HK-2 (cell line): ENCODE measurements at regions not wholly inside any gene's neighbourhood (a gene's known extent, or its start where the extent isn't known, plus 50 kb on each side); places are given as distances from the start of the nearest gene placed in this dataset.

Experiments used
- DNase-seq: peaks from one replicate; pipeline ENCODE4 v3.0.0-alpha.2; 2018; ENCODE audit not compliant: unreplicated experiment

GRCh38 chr2:145112467-145112866, 592.5 kb upstream of the ZEB2 start:
- DNase-seq = no peak

- DNase-seq = no peak
These were observed 590.9 kb upstream of the ZEB2 start for GRCh38 chr2:145110668-145111356.

GRCh38 chr2:145108959-145109710, 589.2 kb upstream of the ZEB2 start:
- DNase-seq = peak; percentile 12

GRCh38 chr2:145108361-145108778, 588.5 kb upstream of the ZEB2 start:
- peak; percentile 46 for DNase-seq

- DNase-seq = no peak
These were observed 586.4 kb upstream of the ZEB2 start for GRCh38 chr2:145106293-145106692.

GRCh38 chr2:145102706-145103105, 582.8 kb upstream of the ZEB2 start:
- DNase-seq = no peak

- no peak for DNase-seq
These were observed 580.4 kb upstream of the ZEB2 start for GRCh38 chr2:145100301-145100700.

GRCh38 chr2:145096582-145096981, 576.7 kb upstream of the ZEB2 start:
- peak; percentile 48 for DNase-seq

GRCh38 chr2:145095641-145096435, 575.9 kb upstream of the ZEB2 start:
- peak; percentile 5 for DNase-seq

- no peak for DNase-seq
These were observed 574.5 kb upstream of the ZEB2 start for GRCh38 chr2:145094370-145094769.

- no peak for DNase-seq
These were observed 572.0 kb upstream of the ZEB2 start for GRCh38 chr2:145091967-145092366.

GRCh38 chr2:145090841-145091761, 571.2 kb upstream of the ZEB2 start:
- DNase-seq = no peak

- DNase-seq = no peak
These were observed 568.8 kb upstream of the ZEB2 start for GRCh38 chr2:145088756-145089155.

GRCh38 chr2:145086910-145087309, 567.0 kb upstream of the ZEB2 start:
- DNase-seq = no peak

GRCh38 chr2:145085612-145086011, 565.7 kb upstream of the ZEB2 start:
- no peak for DNase-seq

GRCh38 chr2:145080426-145080825, 560.5 kb upstream of the ZEB2 start:
- DNase-seq = no peak

GRCh38 chr2:145079641-145080040, 559.7 kb upstream of the ZEB2 start:
- DNase-seq = no peak

- no peak for DNase-seq
These were observed 559.0 kb upstream of the ZEB2 start for GRCh38 chr2:145078923-145079322.

- no peak for DNase-seq
These were observed 556.2 kb upstream of the ZEB2 start for GRCh38 chr2:145076085-145076484.

- DNase-seq = no peak
These were observed 555.6 kb upstream of the ZEB2 start for GRCh38 chr2:145075454-145076062.

GRCh38 chr2:145070703-145071102, 550.8 kb upstream of the ZEB2 start:
- DNase-seq = no peak
